ENCODE measurements at regions not wholly inside any gene's neighbourhood (a gene's known extent, or its start where the extent isn't known, plus 50 kb on each side); places are given as distances from the start of the nearest gene placed in this dataset.

GRCh38 chr10:60648761-60649160 lies 129.5 kb upstream of the CDK1 start:
- intact Hi-C loops (cut with DNase I), result loop anchor here (5.0 to 10.0 kb wide), 9 partner anchors 101 to 1024 kb away; no protein-coding TSS in a partner anchor
- no peaks in the 10 kb centered on the region for H3K9me3 ChIP-seq
- no peaks in the 10 kb centered on the region for H3K27me3 ChIP-seq
- TF ChIP-seq CTCF (IDR thresholded peaks at IDR 0.05) (no peak), POLR2A (IDR thresholded peaks at IDR 0.05) (no peak)
- H3K27ac ChIP-seq, result no peak overlapping the region
- no peak for ATAC-seq
- no peak overlapping the region for H3K4me3 ChIP-seq
- no peak for DNase-seq
- H3K36me3 ChIP-seq, result no peaks in the 10 kb centered on the region
- peaks cover 0 to 3% (median 0%) of the 10 kb centered on the region in 12 donors for H3K4me1 ChIP-seq
- WGBS, 4 donors, result 71 to 92% (median 89%) methylated on average over 2 of the region's 2 CpGs

GRCh38 chr10:60646966-60647796 lies 131.1 kb upstream of the CDK1 start:
- intact Hi-C loops (cut with DNase I), result loop anchor here (2.0 to 10.0 kb wide), 12 partner anchors 100 to 1022 kb away; no protein-coding TSS in a partner anchor
- ATAC-seq (peak in 1 of 4 donors; percentile 53), DNase-seq (peak in 1 of 5 donors; percentile 10)
- 12 to 17% (median 14%) methylated on average over 6 of the region's 6 CpGs for WGBS, 4 donors
- Histone ChIP-seq H3K4me3 (no peak overlapping the region), H3K4me1 (peaks cover 0 to 3% (median 0%) of the 10 kb centered on the region in 12 donors), H3K27me3 (no peaks in the 10 kb centered on the region), H3K27ac (no peak overlapping the region), H3K36me3 (no peaks in the 10 kb centered on the region), H3K9me3 (no peaks in the 10 kb centered on the region)
- no peak for TF ChIP-seq POLR2A (IDR thresholded peaks at IDR 0.05)
- peak; percentile 64 to 83 (median 76) for TF ChIP-seq CTCF (IDR thresholded peaks at IDR 0.05)

- no peak overlapping the region for H3K27ac ChIP-seq
- no peak for TF ChIP-seq CTCF (IDR thresholded peaks at IDR 0.05)
- TF ChIP-seq POLR2A (IDR thresholded peaks at IDR 0.05), result no peak
- H3K4me1 ChIP-seq, result peaks cover 0 to 3% (median 0%) of the 10 kb centered on the region in 12 donors
These were observed 132.3 kb upstream of the CDK1 start for GRCh38 chr10:60645980-60646379.

GRCh38 chr10:60644436-60645130 lies 133.7 kb upstream of the CDK1 start:
- intact Hi-C loops (cut with DNase I), result loop anchor here (5.0 to 10.0 kb wide), 9 partner anchors 97 to 1020 kb away; no protein-coding TSS in a partner anchor

More at GRCh38 chr10:60645980-60646379, 132.3 kb upstream of the CDK1 start:
- no peaks in the 10 kb centered on the region for H3K9me3 ChIP-seq
- H3K36me3 ChIP-seq, result no peaks in the 10 kb centered on the region
- DNase-seq, result no peak
- no peaks in the 10 kb centered on the region for H3K27me3 ChIP-seq
- 80 to 82% (median 81%) methylated on average over 2 of the region's 2 CpGs for WGBS, 4 donors
- no peak overlapping the region for H3K4me3 ChIP-seq
- no peak for ATAC-seq
- intact Hi-C loops (cut with DNase I), result loop anchor here (2.0 to 10.0 kb wide), 12 partner anchors 99 to 1021 kb away; no protein-coding TSS in a partner anchor

More at GRCh38 chr10:60644436-60645130, 133.7 kb upstream of the CDK1 start:
- DNase-seq (no peak), ATAC-seq (no peak)
- Histone ChIP-seq H3K4me3 (no peak overlapping the region), H3K27ac (no peak overlapping the region), H3K27me3 (no peaks in the 10 kb centered on the region), H3K4me1 (peaks cover 0 to 3% (median 0%) of the 10 kb centered on the region in 12 donors), H3K36me3 (no peaks in the 10 kb centered on the region), H3K9me3 (no peaks in the 10 kb centered on the region)
- WGBS, 4 donors, result 61 to 72% (median 67%) methylated on average over 4 of the region's 4 CpGs
- no peak for TF ChIP-seq POLR2A (IDR thresholded peaks at IDR 0.05)
- no peak for TF ChIP-seq CTCF (IDR thresholded peaks at IDR 0.05)

Measured in heart left ventricle (tissue), 16 donors.